ENCODE measurements at regions not wholly inside any gene's neighbourhood (a gene's known extent, or its start where the extent isn't known, plus 50 kb on each side); places are given as distances from the start of the nearest gene placed in this dataset.

DNA sequence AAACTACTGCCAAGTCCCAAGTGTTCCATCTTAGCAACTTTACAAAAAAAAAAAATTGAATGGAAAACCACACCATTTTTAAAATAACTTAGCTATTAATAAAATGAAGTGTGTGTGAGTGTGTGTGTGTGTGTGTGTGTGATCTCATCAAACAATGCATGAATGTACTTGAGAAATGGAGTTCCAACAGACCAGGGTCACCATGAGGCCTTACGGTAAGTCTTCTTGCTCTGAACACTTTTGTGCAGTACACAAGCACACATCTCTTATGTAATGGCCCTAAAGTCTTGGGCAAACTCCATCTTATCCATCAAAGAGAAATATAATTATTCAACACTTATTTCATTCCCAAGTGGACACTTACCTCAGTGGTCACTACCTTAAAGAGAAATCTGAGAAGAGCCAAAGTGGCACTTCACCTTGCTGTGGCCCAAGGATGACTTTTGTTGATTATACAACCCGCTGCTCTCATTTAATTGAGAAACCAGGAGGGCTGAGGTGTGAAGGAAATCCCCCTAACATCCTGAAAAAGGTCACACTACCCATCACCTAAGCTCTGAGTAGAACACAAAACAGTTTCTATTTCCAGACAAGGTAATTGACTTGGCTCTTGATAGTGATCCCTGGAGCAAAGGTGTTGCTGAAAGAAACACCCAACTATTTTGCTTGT, 96.5 kb upstream of the PRDX4 start:
- no peak for ATAC-seq

DNA sequence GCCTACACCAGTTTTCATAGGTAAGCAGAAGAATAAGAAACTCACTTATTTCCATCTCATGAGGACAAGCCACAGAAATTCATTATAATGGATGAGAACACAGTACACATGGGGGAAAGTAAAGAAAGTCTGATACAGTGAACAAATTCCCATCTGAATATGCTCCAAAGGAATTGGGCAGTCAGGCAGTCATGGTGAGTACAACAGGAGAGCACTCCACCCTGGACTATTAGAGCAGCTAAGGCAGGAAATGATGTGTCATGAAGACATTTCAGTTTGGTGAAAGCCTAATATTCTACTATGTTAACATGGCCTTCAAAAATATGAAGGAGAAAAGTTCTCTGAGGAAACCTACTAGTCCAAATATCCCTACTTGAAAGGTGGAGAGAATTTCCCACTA, 92.0 kb upstream of the PRDX4 start:
- TF ChIP-seq TCF4 (CRISPR knock-in tag; IDR thresholded peaks at IDR 0.05; ENCODE audit: borderline replicate concordance) (no peak), ESRRG (CRISPR knock-in tag; IDR thresholded peaks at IDR 0.05) (no peak), SNAI2 (CRISPR knock-in tag; IDR thresholded peaks at IDR 0.05) (no peak), ZFP30 (CRISPR knock-in tag; IDR thresholded peaks at IDR 0.05) (no peak), ISL1 (CRISPR knock-in tag; IDR thresholded peaks at IDR 0.05) (no peak), ZNF565 (CRISPR knock-in tag; conservative IDR thresholded peaks at IDR 0.05; ENCODE audit: low read depth) (no peak), TSHZ2 (CRISPR knock-in tag; IDR thresholded peaks at IDR 0.05) (no peak), TOX (CRISPR knock-in tag; IDR thresholded peaks at IDR 0.05; ENCODE audit: borderline replicate concordance) (no peak), ARNTL (CRISPR knock-in tag; IDR thresholded peaks at IDR 0.05; ENCODE audit: borderline replicate concordance, low read depth) (no peak), RARB (CRISPR knock-in tag; IDR thresholded peaks at IDR 0.05) (no peak), CREB5 (CRISPR knock-in tag; IDR thresholded peaks at IDR 0.05; ENCODE audit: low read depth) (no peak), GLIS3 (CRISPR knock-in tag; IDR thresholded peaks at IDR 0.05) (no peak), ZC3H10 (CRISPR knock-in tag; IDR thresholded peaks at IDR 0.05) (no peak), PPARA (CRISPR knock-in tag; IDR thresholded peaks at IDR 0.05; ENCODE audit: borderline replicate concordance) (no peak), ZNF8 (CRISPR knock-in tag; IDR thresholded peaks at IDR 0.05) (no peak), CSDC2 (CRISPR knock-in tag; IDR thresholded peaks at IDR 0.05) (no peak)
- TF ChIP-seq, protein P1, sequence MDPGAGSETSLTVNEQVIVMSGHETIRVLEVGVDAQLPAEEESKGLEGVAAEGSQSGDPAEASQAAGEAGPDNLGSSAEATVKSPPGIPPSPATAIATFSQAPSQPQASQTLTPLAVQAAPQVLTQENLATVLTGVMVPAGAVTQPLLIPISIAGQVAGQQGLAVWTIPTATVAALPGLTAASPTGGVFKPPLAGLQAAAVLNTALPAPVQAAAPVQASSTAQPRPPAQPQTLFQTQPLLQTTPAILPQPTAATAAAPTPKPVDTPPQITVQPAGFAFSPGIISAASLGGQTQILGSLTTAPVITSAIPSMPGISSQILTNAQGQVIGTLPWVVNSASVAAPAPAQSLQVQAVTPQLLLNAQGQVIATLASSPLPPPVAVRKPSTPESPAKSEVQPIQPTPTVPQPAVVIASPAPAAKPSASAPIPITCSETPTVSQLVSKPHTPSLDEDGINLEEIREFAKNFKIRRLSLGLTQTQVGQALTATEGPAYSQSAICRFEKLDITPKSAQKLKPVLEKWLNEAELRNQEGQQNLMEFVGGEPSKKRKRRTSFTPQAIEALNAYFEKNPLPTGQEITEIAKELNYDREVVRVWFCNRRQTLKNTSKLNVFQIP (CRISPR knock-in tag; IDR thresholded peaks at IDR 0.05; ENCODE audit: borderline replicate concordance, low read depth) = no peak
- no peak for ATAC-seq

More for the DNA sequence above, 96.5 kb upstream of the PRDX4 start:
- TF ChIP-seq ZNF70 (CRISPR knock-in tag; IDR thresholded peaks at IDR 0.05) (no peak), ISL1 (CRISPR knock-in tag; IDR thresholded peaks at IDR 0.05) (no peak; the same call in 1 of the 2 replicates), ESRRG (CRISPR knock-in tag; IDR thresholded peaks at IDR 0.05) (no peak), ZNF565 (CRISPR knock-in tag; conservative IDR thresholded peaks at IDR 0.05; ENCODE audit: low read depth) (no peak), ZFP3 (CRISPR knock-in tag; IDR thresholded peaks at IDR 0.05) (no peak), ZC3H10 (CRISPR knock-in tag; IDR thresholded peaks at IDR 0.05) (no peak), CSDC2 (CRISPR knock-in tag; IDR thresholded peaks at IDR 0.05) (no peak), PPARA (CRISPR knock-in tag; IDR thresholded peaks at IDR 0.05; ENCODE audit: borderline replicate concordance) (no peak)
- TF ChIP-seq, protein P2, sequence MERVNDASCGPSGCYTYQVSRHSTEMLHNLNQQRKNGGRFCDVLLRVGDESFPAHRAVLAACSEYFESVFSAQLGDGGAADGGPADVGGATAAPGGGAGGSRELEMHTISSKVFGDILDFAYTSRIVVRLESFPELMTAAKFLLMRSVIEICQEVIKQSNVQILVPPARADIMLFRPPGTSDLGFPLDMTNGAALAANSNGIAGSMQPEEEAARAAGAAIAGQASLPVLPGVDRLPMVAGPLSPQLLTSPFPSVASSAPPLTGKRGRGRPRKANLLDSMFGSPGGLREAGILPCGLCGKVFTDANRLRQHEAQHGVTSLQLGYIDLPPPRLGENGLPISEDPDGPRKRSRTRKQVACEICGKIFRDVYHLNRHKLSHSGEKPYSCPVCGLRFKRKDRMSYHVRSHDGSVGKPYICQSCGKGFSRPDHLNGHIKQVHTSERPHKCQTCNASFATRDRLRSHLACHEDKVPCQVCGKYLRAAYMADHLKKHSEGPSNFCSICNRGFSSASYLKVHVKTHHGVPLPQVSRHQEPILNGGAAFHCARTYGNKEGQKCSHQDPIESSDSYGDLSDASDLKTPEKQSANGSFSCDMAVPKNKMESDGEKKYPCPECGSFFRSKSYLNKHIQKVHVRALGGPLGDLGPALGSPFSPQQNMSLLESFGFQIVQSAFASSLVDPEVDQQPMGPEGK (CRISPR knock-in tag; IDR thresholded peaks at IDR 0.05; ENCODE audit: borderline replicate concordance) = no peak

DNA sequence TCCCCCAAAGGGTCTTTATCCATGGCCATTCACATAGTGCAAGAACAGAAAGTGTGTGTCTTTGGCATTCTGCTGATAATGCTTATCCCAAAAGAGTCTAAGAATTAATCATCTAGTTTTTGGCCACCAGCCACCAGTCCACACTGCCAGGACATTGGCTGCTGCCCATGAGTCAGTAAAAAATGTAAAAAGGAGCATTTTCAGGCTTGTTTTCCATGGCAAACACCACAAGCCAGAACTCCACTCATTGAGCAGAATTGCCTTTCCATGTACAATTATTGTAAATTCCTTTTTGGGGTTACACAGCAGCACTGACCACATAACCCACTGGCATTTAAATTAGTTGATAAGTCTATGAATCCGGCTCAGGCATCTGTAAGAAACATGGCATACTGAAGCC, 89.2 kb upstream of the PRDX4 start:
- ATAC-seq = no peak
- no peak for TF ChIP-seq TSHZ2 (CRISPR knock-in tag; IDR thresholded peaks at IDR 0.05)
- no peak for TF ChIP-seq OSR1 (CRISPR knock-in tag; IDR thresholded peaks at IDR 0.05)
- TF ChIP-seq CREB5 (CRISPR knock-in tag; IDR thresholded peaks at IDR 0.05; ENCODE audit: low read depth) = no peak
- TF ChIP-seq CSRNP3 (CRISPR knock-in tag; IDR thresholded peaks at IDR 0.05) = no peak
- no peak for TF ChIP-seq TOX (CRISPR knock-in tag; IDR thresholded peaks at IDR 0.05; ENCODE audit: borderline replicate concordance)
- TF ChIP-seq, protein P2 (CRISPR knock-in tag; IDR thresholded peaks at IDR 0.05; ENCODE audit: borderline replicate concordance) = no peak

Data from SK-N-SH treated with all-trans-retinoic acid at 6 μM for 48 hours (cell line).